Endothelial cell of umbilical vein (primary cell): ENCODE measurements at regions not wholly inside any gene's neighbourhood (a gene's known extent, or its start where the extent isn't known, plus 50 kb on each side); places are given as distances from the start of the nearest gene placed in this dataset.

Experiments used
- BruUV-seq: library from RNA; stranded (reverse); fragments of 400-500 nt; replicated peaks from 2 replicates; lab custom pipeline; 2021; lab: Mats Ljungman, UMichigan
- CTCF ChIA-PET: fragments of 300-600, 350-600 bp; sonication (Branson Sonifier 250); formaldehyde crosslinking; loops from one replicate; lab custom pipeline; 2021; ENCODE audit warnings: antibody characterized with exemption, inconsistent platforms; lab: Charles Lee
- POLR2A ChIA-PET: fragments of 300-600, 350-600 bp; sonication (Branson Sonifier 250); formaldehyde crosslinking; loops from one replicate; lab custom pipeline; 2021; ENCODE audit warnings: antibody characterized with exemption, inconsistent platforms; lab: Charles Lee
- DNase-seq: peaks from one replicate; pipeline ENCODE4 v3.0.0-alpha.2; 2011; ENCODE audit warnings: low read depth, low spot score
- FAIRE-seq: peaks from 2 replicates; lab custom pipeline; 2011; peaks lifted over from hg19 to GRCh38; lab: Jason Lieb, UNC
- H2AFZ ChIP-seq: 2 replicates; pipeline ENCODE4 v1.6.0; 2012; ENCODE audit warnings: low read depth, low read length, control low read depth, inconsistent platforms
- H3K27ac ChIP-seq: 2 replicates; pipeline ENCODE4 v1.5.1; 2011; ENCODE audit warnings: low read depth, mild to moderate bottlenecking, control low read depth, low read length, moderate library complexity; ENCODE audit not compliant: insufficient read depth
- H3K27me3 ChIP-seq, 2 experiments: 2 replicates each; pipeline versions ENCODE4 v1.6.0 to v1.6.1; 2011; ENCODE audit warnings: low read length in 2 of 2, mixed read lengths in 1 of 2; ENCODE audit not compliant: control insufficient read depth in 2 of 2, insufficient read depth in 2 of 2
- H3K36me3 ChIP-seq, 2 experiments: 2 replicates in 1 of 2; 3 replicates in 1 of 2; pipeline ENCODE4 v1.5.1; 2011; ENCODE audit warnings: low read length in 2 of 2, mild to moderate bottlenecking in 1 of 2, moderate library complexity in 1 of 2; ENCODE audit not compliant: control insufficient read depth in 2 of 2, insufficient read depth in 2 of 2; ENCODE audit errors: extremely low read depth in 1 of 2
- H3K4me1 ChIP-seq: 3 replicates; pipeline ENCODE4 v1.5.1; 2011; ENCODE audit warnings: mild to moderate bottlenecking, low read length; ENCODE audit not compliant: control insufficient read depth, insufficient read depth; ENCODE audit errors: extremely low read depth
- H3K4me2 ChIP-seq: 2 replicates; pipeline ENCODE4 v1.6.1; 2011; ENCODE audit warnings: low read length, control low read depth, mixed read lengths; ENCODE audit not compliant: insufficient read depth
- H3K4me3 ChIP-seq, 3 experiments: fragments of 200-600 bp in 1 of 3; sonication (generic), shearing (Covaris generic) in 1 of 3; replicated peaks in 1 of 3; 2 replicates each; pipeline ENCODE4 v1.5.1; 2011 to 2016; ENCODE audit warnings: control low read depth in 3 of 3, low read length in 3 of 3, mild to moderate bottlenecking in 2 of 3, inconsistent platforms in 1 of 3, low read depth in 1 of 3, moderate library complexity in 1 of 3; ENCODE audit not compliant: insufficient read depth in 1 of 3
- H3K79me2 ChIP-seq: 2 replicates; pipeline ENCODE4 v1.6.0; 2012; ENCODE audit warnings: low read length, inconsistent platforms; ENCODE audit not compliant: control insufficient read depth, insufficient read depth
- H3K9ac ChIP-seq: replicated peaks from 2 replicates; pipeline ENCODE3; 2011; ENCODE audit warnings: low read length, control low read depth; ENCODE audit not compliant: insufficient read depth; ENCODE audit errors: extremely low read depth
- H3K9me1 ChIP-seq: replicated peaks from 3 replicates; pipeline ENCODE4 v1.6.0; 2011; ENCODE audit warnings: mild to moderate bottlenecking, low read length; ENCODE audit not compliant: control insufficient read depth, insufficient read depth; ENCODE audit errors: extremely low read depth
- H3K9me3 ChIP-seq: replicated peaks from 2 replicates; pipeline ENCODE4 v1.5.1; 2012; ENCODE audit warnings: low read length, inconsistent platforms; ENCODE audit not compliant: control insufficient read depth, insufficient read depth
- H4K20me1 ChIP-seq: replicated peaks from 2 replicates; pipeline ENCODE3; 2011; ENCODE audit warnings: mild to moderate bottlenecking, low read length; ENCODE audit not compliant: control insufficient read depth, insufficient read depth; ENCODE audit errors: extremely low read depth
- EZH2 ChIP-seq: IDR thresholded peaks from 2 replicates; pipeline ENCODE4 v1.6.1; 2012; ENCODE audit warnings: borderline replicate concordance, low read depth, mild to moderate bottlenecking, moderate library complexity, low read length, inconsistent platforms; ENCODE audit not compliant: severe bottlenecking
- FOS ChIP-seq: IDR thresholded peaks from 2 replicates; pipeline ENCODE4 v1.6.1; 2011; ENCODE audit warnings: mild to moderate bottlenecking, low read length, moderate library complexity, borderline replicate concordance; ENCODE audit not compliant: insufficient read depth
- GATA2 ChIP-seq: IDR thresholded peaks from 2 replicates; pipeline ENCODE4 v1.7.0; 2011; ENCODE audit warnings: low read depth, mild to moderate bottlenecking, moderate library complexity, mixed read lengths, low read length; ENCODE audit not compliant: insufficient read length, insufficient read depth
- JUN ChIP-seq: IDR thresholded peaks from 2 replicates; pipeline ENCODE4 v1.6.1; 2011; ENCODE audit warnings: borderline replicate concordance, low read depth; ENCODE audit not compliant: insufficient read length, insufficient read depth
- MYC ChIP-seq: IDR thresholded peaks from one replicate; pipeline ENCODE4 v1.6.1; 2011; ENCODE audit warnings: mild to moderate bottlenecking, low read depth, low read length
- POLR2A ChIP-seq: IDR thresholded peaks from 2 replicates; pipeline ENCODE4 v1.6.1; 2012; ENCODE audit warnings: low read depth, mild to moderate bottlenecking, control low read depth, low read length
- POLR2AphosphoS5 ChIP-seq: IDR thresholded peaks from 2 replicates; pipeline ENCODE4 v1.6.1; 2012; ENCODE audit warnings: low read depth, mild to moderate bottlenecking, control low read depth, low read length, moderate library complexity; ENCODE audit not compliant: insufficient read depth
- dilution Hi-C: fragments of 300-500 bp; cut with MboI; formaldehyde crosslinking; loops from one replicate; pipeline ENCODE4 v1.15.0; 2019; ENCODE audit warnings: low sequenced_read_pairs; ENCODE audit not compliant: extremely low pct_ligation_motif_present
- intact Hi-C: fragments of 100-400 bp; cut with micrococcal nuclease; formaldehyde crosslinking; loops from one replicate; pipeline ENCODE4 v1.10.0; 2022
- TF ChIP-seq, protein P1 (sequence below), 2 donors: IDR thresholded peaks; 1 replicate in 1 of 2; 2 replicates in 1 of 2; pipeline ENCODE4 v1.5.1; 2011; ENCODE audit warnings: low read length in 2 of 2, mild to moderate bottlenecking in 2 of 2, moderate library complexity in 2 of 2, control low read depth in 1 of 2, inconsistent platforms in 1 of 2, low read depth in 1 of 2; ENCODE audit not compliant: insufficient read depth in 1 of 2; ENCODE audit errors: extremely low read depth in 1 of 2
- TF ChIP-seq, protein P2 (sequence below): IDR thresholded peaks from 2 replicates; pipeline ENCODE4 v1.6.1; 2011; ENCODE audit not compliant: insufficient read depth, insufficient read length

DNA sequence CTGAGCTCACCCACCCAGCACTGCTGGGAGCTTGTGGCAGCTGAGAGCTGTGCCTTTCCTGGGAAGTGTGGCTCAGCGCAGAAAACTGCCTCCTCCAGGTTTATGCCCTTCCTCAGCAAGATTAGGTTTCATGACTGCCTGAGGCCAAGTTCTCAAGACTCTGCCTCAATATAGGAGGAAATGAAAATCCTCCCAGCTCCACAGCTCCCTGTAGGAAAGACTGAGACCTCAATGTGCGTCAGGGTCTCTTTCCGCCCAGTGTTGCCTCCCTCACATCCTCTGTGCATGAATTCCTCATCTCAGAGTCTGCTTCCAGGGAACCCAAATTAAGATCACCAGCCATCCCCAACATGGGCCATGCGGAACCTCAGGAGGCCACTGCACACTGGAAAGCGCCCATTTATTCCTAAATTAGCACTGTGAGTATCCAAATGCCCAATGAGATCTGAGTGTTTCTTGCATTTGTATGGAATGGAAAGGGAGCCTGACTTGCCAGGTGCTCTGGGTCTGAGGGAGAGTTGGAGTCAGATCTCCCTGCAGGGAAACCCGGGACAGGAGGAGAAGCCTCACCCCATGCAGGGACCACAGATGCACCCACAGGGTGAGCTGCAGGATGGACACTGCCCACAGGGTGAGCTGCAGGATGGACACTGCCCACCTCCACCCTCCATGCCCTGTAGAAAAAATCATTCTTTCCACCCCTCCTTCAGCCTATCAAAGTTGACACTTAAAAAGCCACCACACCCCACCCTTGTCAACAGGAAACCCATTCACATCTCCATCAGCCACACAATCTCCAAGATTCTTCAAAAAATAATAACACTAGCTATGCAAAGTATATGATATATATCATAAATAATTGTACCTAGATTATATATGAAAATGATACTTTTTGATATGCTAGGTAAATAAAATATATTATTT lies 97.4 kb upstream of the IGLL5 start:
- TF ChIP-seq EZH2 (no peak), JUN (no peak), FOS (no peak), POLR2A (no peak), GATA2 (no peak), MYC (no peak), POLR2AphosphoS5 (no peak)
- TF ChIP-seq, protein P1, sequence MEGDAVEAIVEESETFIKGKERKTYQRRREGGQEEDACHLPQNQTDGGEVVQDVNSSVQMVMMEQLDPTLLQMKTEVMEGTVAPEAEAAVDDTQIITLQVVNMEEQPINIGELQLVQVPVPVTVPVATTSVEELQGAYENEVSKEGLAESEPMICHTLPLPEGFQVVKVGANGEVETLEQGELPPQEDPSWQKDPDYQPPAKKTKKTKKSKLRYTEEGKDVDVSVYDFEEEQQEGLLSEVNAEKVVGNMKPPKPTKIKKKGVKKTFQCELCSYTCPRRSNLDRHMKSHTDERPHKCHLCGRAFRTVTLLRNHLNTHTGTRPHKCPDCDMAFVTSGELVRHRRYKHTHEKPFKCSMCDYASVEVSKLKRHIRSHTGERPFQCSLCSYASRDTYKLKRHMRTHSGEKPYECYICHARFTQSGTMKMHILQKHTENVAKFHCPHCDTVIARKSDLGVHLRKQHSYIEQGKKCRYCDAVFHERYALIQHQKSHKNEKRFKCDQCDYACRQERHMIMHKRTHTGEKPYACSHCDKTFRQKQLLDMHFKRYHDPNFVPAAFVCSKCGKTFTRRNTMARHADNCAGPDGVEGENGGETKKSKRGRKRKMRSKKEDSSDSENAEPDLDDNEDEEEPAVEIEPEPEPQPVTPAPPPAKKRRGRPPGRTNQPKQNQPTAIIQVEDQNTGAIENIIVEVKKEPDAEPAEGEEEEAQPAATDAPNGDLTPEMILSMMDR (IDR thresholded peaks at IDR 0.05; ENCODE audit: extremely low read depth in 1 of 2, insufficient read depth in 1 of 2, low read depth in 1 of 2, low read length in 2 of 2): no peak
- TF ChIP-seq, protein P2, sequence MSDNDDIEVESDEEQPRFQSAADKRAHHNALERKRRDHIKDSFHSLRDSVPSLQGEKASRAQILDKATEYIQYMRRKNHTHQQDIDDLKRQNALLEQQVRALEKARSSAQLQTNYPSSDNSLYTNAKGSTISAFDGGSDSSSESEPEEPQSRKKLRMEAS: no peak
- H2AFZ ChIP-seq: no peak overlapping the region
- BruUV-seq: no TSS peak
- intact Hi-C loops: no loop called here
- no peaks in the 10 kb centered on the region for H3K79me2 ChIP-seq
- no peak overlapping the region for H3K27ac ChIP-seq
- dilution Hi-C loops: no loop called here
- ChIA-PET POLR2A (no interaction called here), CTCF (interaction anchor here (0.6 to 4.3 kb wide), 5 partner anchors 19 to 93 kb away, joined by 3 to 75 read pairs (median 7); no protein-coding TSS in a partner anchor)
- no peak overlapping the region for H3K4me3 ChIP-seq
- DNase-seq: no peak
- no peak overlapping the region for H3K9ac ChIP-seq
- H3K36me3 ChIP-seq: no peaks in the 10 kb centered on the region
- peaks cover 0 to 5% of the 10 kb centered on the region in 2 experiments for H3K27me3 ChIP-seq
- H3K4me2 ChIP-seq: no peak overlapping the region
- H3K9me1 ChIP-seq: no peaks in the 10 kb centered on the region
- no peaks in the 10 kb centered on the region for H3K9me3 ChIP-seq
- FAIRE-seq: no peak
- no peaks in the 10 kb centered on the region for H3K4me1 ChIP-seq
- no peaks in the 10 kb centered on the region for H4K20me1 ChIP-seq
